Hematopoietic multipotent progenitor cell (in vitro differentiated cells): ENCODE measurements at regions not wholly inside any gene's neighbourhood (a gene's known extent, or its start where the extent isn't known, plus 50 kb on each side); places are given as distances from the start of the nearest gene placed in this dataset.
"Not testable (repeated sequence)": the region's sequence is repeated elsewhere in the genome, so short reads cannot be mapped to it uniquely, and the experiment has no call there.

Source experiments
- DNase-seq, 3 donors: peaks; one replicate each; pipeline ENCODE4 v3.0.0-alpha.2; 2011 to 2015; ENCODE audit warnings: low read depth in 2 of 3, low spot score in 2 of 3

- no peak for DNase-seq
These were observed 705.7 kb upstream of the RGS18 start for GRCh38 chr1:191452586-191452985.

GRCh38 chr1:191453487-191453886 lies 704.8 kb upstream of the RGS18 start:
- DNase-seq: no peak

- no peak for DNase-seq
These were observed 700.4 kb upstream of the RGS18 start for GRCh38 chr1:191457889-191458288.

- no peak for DNase-seq
These were observed 698.0 kb upstream of the RGS18 start for GRCh38 chr1:191460234-191460633.

- DNase-seq: peak in 2 of 3 donors; percentile 0 to 56
These were observed 674.3 kb upstream of the RGS18 start for GRCh38 chr1:191483988-191484387.

- DNase-seq: no peak
These were observed 668.0 kb upstream of the RGS18 start for GRCh38 chr1:191490303-191490702.

GRCh38 chr1:191495040-191495439 lies 663.2 kb upstream of the RGS18 start:
- no peak for DNase-seq

- DNase-seq: peak in 2 of 3 donors; percentile 0 to 7
These were observed 659.9 kb upstream of the RGS18 start for GRCh38 chr1:191498318-191498717.

GRCh38 chr1:191498825-191499224 lies 659.4 kb upstream of the RGS18 start:
- no peak for DNase-seq

- DNase-seq: no peak
These were observed 653.3 kb upstream of the RGS18 start for GRCh38 chr1:191504999-191505398.

- no peak for DNase-seq
These were observed 650.0 kb upstream of the RGS18 start for GRCh38 chr1:191508239-191508638.

- DNase-seq: not testable (repeated sequence)
These were observed 646.8 kb upstream of the RGS18 start for GRCh38 chr1:191511480-191511879.

- DNase-seq: no peak
These were observed 640.4 kb upstream of the RGS18 start for GRCh38 chr1:191517826-191518225.

GRCh38 chr1:191519519-191519918 lies 638.7 kb upstream of the RGS18 start:
- no peak for DNase-seq

- DNase-seq: no peak
These were observed 637.9 kb upstream of the RGS18 start for GRCh38 chr1:191520345-191520744.

GRCh38 chr1:191525944-191526343 lies 632.3 kb upstream of the RGS18 start:
- not testable (repeated sequence) for DNase-seq

- no peak for DNase-seq
These were observed 630.0 kb upstream of the RGS18 start for GRCh38 chr1:191528275-191528674.

GRCh38 chr1:191530928-191531327 lies 627.3 kb upstream of the RGS18 start:
- DNase-seq: no peak

GRCh38 chr1:191533254-191533653 lies 625.0 kb upstream of the RGS18 start:
- DNase-seq: no peak

GRCh38 chr1:191536791-191537429 lies 621.4 kb upstream of the RGS18 start:
- DNase-seq: no peak

GRCh38 chr1:191541758-191542157 lies 616.5 kb upstream of the RGS18 start:
- no peak for DNase-seq

- DNase-seq: no peak
These were observed 615.8 kb upstream of the RGS18 start for GRCh38 chr1:191542444-191542843.

GRCh38 chr1:191546803-191547202 lies 611.5 kb upstream of the RGS18 start:
- no peak for DNase-seq
